ENCODE measurements at regions not wholly inside any gene's neighbourhood (a gene's known extent, or its start where the extent isn't known, plus 50 kb on each side); places are given as distances from the start of the nearest gene placed in this dataset.

DNA sequence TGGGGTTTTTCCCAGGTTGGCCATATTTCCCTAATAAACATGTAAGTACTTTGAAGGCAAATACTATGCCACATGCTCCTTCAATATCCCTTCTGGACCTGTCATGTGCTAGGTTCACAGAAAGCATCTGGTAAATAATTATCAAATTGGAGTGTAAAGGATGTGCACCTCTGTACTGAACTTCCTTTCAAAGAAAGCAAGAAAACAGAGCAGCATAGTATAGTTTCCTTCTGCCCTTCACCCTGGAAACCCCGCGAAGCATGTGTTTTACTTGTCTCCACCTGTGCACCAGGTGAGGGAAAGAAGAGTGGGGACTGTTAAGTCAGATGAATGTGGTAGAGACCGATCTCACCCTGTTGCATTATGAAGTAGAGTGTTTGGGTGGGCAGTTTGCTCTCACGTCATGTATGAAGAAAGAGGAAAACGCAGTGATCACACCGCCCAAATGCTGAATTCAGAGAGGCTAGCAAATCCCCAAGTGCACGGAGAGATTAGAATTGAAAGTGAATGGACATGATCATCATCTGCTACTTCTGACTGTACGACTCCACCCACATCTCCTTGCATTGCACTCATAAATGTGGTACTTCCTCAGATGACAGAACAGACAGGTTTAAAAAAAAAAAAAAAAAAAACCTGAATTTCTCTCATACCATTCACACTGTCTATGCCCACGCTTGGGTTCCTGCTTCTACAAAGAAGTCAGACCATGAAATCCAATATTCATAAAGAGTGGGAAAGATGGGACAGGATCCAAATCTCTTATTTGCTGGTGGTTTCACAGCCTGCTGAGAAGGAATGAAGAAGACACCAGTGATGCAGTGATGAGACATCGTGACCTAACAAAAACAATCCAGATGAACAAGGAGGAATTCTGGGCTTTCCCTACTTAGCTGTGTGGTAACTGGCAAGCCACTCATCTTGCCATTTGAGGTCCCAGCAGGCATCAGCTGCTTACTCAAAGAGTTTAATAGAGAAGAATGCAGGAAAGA is 448.6 kb downstream of the BCL11A start:
- TF ChIP-seq GABPA (IDR thresholded peaks at IDR 0.05; ENCODE audit: low read depth) (no peak), SPI1 (IDR thresholded peaks at IDR 0.05; ENCODE audit: borderline replicate concordance, low read depth) (no peak), POLR2AphosphoS5 (IDR thresholded peaks at IDR 0.05; ENCODE audit: low read depth) (no peak)
- TF ChIP-seq, protein P1, sequence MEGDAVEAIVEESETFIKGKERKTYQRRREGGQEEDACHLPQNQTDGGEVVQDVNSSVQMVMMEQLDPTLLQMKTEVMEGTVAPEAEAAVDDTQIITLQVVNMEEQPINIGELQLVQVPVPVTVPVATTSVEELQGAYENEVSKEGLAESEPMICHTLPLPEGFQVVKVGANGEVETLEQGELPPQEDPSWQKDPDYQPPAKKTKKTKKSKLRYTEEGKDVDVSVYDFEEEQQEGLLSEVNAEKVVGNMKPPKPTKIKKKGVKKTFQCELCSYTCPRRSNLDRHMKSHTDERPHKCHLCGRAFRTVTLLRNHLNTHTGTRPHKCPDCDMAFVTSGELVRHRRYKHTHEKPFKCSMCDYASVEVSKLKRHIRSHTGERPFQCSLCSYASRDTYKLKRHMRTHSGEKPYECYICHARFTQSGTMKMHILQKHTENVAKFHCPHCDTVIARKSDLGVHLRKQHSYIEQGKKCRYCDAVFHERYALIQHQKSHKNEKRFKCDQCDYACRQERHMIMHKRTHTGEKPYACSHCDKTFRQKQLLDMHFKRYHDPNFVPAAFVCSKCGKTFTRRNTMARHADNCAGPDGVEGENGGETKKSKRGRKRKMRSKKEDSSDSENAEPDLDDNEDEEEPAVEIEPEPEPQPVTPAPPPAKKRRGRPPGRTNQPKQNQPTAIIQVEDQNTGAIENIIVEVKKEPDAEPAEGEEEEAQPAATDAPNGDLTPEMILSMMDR (IDR thresholded peaks at IDR 0.05; ENCODE audit: insufficient read depth, low read length): no peak
- TF ChIP-seq, protein P2, sequence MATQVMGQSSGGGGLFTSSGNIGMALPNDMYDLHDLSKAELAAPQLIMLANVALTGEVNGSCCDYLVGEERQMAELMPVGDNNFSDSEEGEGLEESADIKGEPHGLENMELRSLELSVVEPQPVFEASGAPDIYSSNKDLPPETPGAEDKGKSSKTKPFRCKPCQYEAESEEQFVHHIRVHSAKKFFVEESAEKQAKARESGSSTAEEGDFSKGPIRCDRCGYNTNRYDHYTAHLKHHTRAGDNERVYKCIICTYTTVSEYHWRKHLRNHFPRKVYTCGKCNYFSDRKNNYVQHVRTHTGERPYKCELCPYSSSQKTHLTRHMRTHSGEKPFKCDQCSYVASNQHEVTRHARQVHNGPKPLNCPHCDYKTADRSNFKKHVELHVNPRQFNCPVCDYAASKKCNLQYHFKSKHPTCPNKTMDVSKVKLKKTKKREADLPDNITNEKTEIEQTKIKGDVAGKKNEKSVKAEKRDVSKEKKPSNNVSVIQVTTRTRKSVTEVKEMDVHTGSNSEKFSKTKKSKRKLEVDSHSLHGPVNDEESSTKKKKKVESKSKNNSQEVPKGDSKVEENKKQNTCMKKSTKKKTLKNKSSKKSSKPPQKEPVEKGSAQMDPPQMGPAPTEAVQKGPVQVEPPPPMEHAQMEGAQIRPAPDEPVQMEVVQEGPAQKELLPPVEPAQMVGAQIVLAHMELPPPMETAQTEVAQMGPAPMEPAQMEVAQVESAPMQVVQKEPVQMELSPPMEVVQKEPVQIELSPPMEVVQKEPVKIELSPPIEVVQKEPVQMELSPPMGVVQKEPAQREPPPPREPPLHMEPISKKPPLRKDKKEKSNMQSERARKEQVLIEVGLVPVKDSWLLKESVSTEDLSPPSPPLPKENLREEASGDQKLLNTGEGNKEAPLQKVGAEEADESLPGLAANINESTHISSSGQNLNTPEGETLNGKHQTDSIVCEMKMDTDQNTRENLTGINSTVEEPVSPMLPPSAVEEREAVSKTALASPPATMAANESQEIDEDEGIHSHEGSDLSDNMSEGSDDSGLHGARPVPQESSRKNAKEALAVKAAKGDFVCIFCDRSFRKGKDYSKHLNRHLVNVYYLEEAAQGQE (IDR thresholded peaks at IDR 0.05; ENCODE audit: insufficient replicate concordance, low read depth): no peak
- Histone ChIP-seq H3K4me3 (replicated peaks; ENCODE audit: insufficient read depth, low read length) (peak overlapping the region; percentile 19; the same call in 1 of the 2 replicates), H3K27ac (replicated peaks) (0 out of 2 replicates have a peak overlapping the region, but pooled peaks have one; percentile 4), H3K27me3 (ENCODE audit: insufficient read depth, poor library complexity, severe bottlenecking) (no peaks in the 10 kb centered on the region)
- DNase-seq (ENCODE audit: low read depth in 1 of 2, low spot score in 1 of 2): peak; percentile 27 to 60

DNA sequence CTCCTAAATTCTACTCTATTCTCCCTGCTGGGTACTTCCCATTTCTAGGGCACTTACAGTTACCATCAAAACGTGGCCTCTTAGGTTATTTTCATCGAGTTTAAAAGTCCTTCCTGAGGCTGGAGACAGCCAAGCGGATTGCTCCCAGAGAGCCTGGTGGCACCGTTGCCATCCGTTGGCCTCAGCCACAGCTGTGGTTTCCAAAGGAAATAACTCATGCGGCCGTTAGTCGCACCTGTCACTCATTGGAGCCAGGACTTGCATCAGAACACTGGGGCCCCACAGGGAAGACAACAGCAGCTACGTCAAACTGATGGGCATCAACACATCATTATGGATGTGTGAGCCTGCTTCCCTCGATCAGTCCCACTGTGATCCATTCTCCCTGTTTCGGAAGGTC is 453.4 kb downstream of the BCL11A start:
- DNase-seq (ENCODE audit: low read depth in 1 of 2, low spot score in 1 of 2): peak; percentile 81 to 97
- H3K27ac ChIP-seq (replicated peaks): peak overlapping the region; percentile 93
- H3K4me3 ChIP-seq (replicated peaks; ENCODE audit: insufficient read depth, low read length): no peak overlapping the region
- TF ChIP-seq GABPA (IDR thresholded peaks at IDR 0.05; ENCODE audit: low read depth) (no peak), POLR2AphosphoS5 (IDR thresholded peaks at IDR 0.05; ENCODE audit: low read depth) (peak; percentile 98), SPI1 (IDR thresholded peaks at IDR 0.05; ENCODE audit: borderline replicate concordance, low read depth) (peak; percentile 58; the same call in 1 of the 2 replicates)
- TF ChIP-seq, protein P1 (IDR thresholded peaks at IDR 0.05; ENCODE audit: insufficient read depth, low read length): no peak
- TF ChIP-seq, protein P2 (IDR thresholded peaks at IDR 0.05; ENCODE audit: insufficient replicate concordance, low read depth): no peak
- H3K27me3 ChIP-seq (ENCODE audit: insufficient read depth, poor library complexity, severe bottlenecking): no peaks in the 10 kb centered on the region

DNA sequence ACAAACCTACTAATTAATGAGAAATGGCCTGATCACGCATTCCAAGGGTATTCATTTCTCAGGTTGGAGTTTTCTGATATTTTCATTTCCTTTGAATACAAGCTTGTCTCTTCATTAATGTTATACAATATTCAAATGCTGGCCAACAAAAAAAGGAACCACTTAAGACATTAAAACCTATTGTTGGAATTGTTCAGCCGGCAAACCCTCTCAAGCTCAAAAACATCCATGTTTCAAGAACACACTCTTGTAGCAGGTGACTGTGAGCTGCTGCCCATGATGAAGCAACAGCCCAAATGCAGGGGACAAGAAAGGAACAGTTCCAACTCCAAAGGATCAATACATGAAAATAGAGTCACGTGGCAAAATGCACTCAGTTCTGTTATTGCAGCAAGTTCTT is 454.5 kb downstream of the BCL11A start:
- no peak overlapping the region for H3K4me3 ChIP-seq (replicated peaks; ENCODE audit: insufficient read depth, low read length)
- H3K27ac ChIP-seq (replicated peaks): peak overlapping the region; percentile 93
- no peak for DNase-seq (ENCODE audit: low read depth in 1 of 2, low spot score in 1 of 2)
- TF ChIP-seq, protein P1 (IDR thresholded peaks at IDR 0.05; ENCODE audit: insufficient read depth, low read length): no peak
- TF ChIP-seq POLR2AphosphoS5 (IDR thresholded peaks at IDR 0.05; ENCODE audit: low read depth) (no peak), SPI1 (IDR thresholded peaks at IDR 0.05; ENCODE audit: borderline replicate concordance, low read depth) (no peak), GABPA (IDR thresholded peaks at IDR 0.05; ENCODE audit: low read depth) (no peak)
- TF ChIP-seq, protein P2 (IDR thresholded peaks at IDR 0.05; ENCODE audit: insufficient replicate concordance, low read depth): no peak
- no peaks in the 10 kb centered on the region for H3K27me3 ChIP-seq (ENCODE audit: insufficient read depth, poor library complexity, severe bottlenecking)

Data from HL-60 (cell line).